ENCODE measurements at regions not wholly inside any gene's neighbourhood (a gene's known extent, or its start where the extent isn't known, plus 50 kb on each side); places are given as distances from the start of the nearest gene placed in this dataset.

DNA sequence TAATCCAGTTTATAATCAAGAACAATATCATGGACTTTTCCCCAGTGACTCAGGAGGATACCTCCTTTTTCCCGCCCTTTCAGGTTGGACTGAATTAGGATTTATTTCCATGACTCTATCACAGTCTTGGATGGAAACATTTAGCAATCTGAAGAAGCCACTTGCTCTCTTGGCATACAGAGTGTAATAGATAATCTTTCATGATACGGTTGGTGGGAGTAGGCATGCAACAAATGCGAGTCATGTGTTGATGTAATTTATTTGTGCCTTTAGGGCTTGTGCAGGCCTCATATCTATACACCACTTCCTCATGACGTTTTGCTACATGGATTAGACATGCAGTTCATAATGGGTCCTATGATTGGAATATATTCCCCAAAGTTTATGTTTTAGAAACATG lies 54.2 kb upstream of the MCTP2 start:
- Mint-ChIP-seq H3K27me3 (ENCODE audit: insufficient read depth) (no peaks in the 10 kb centered on the region), H3K36me3 (ENCODE audit: low read depth) (peaks cover 17% of the 10 kb centered on the region), H3K4me1 (ENCODE audit: low read depth) (peaks cover 53% of the 10 kb centered on the region), H3K9me3 (peaks cover 38% of the 10 kb centered on the region), H3K27ac (peak overlapping the region; percentile 76), H3K4me3 (no peak overlapping the region)
- intact Hi-C loops (cut with micrococcal nuclease) = loop anchor here (10.0 kb wide), 1 partner anchor 1108 kb away; no protein-coding TSS in a partner anchor
- no peak for DNase-seq (ENCODE audit: low spot score)

DNA sequence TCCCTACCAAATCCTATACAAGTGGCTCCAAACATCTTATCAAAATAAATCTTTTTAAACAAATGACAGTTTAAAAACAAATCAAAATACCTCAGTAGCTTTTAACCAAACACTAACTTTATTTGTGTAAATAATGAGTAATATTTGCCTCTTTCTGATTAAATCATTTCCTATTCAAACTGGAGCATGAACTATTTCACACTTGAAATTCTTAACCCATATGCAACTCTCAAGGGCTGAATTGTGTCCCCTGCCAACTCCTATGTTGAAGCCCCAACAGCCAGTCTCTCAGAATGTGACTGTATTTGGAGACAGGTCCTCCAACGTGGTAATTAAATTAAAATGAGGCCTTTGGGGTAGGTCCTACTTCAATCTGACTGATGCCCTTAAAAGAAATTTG lies 55.9 kb upstream of the MCTP2 start:
- Mint-ChIP-seq H3K27me3 (ENCODE audit: insufficient read depth) (no peaks in the 10 kb centered on the region), H3K36me3 (ENCODE audit: low read depth) (peaks cover 17% of the 10 kb centered on the region), H3K27ac (no peak overlapping the region), H3K4me3 (no peak overlapping the region), H3K9me3 (peaks cover 38% of the 10 kb centered on the region), H3K4me1 (ENCODE audit: low read depth) (peaks cover 58% of the 10 kb centered on the region)
- no peak for DNase-seq (ENCODE audit: low spot score)
- intact Hi-C loops (cut with micrococcal nuclease) = loop anchor here (10.0 kb wide), 1 partner anchor 1109 kb away; no protein-coding TSS in a partner anchor

DNA sequence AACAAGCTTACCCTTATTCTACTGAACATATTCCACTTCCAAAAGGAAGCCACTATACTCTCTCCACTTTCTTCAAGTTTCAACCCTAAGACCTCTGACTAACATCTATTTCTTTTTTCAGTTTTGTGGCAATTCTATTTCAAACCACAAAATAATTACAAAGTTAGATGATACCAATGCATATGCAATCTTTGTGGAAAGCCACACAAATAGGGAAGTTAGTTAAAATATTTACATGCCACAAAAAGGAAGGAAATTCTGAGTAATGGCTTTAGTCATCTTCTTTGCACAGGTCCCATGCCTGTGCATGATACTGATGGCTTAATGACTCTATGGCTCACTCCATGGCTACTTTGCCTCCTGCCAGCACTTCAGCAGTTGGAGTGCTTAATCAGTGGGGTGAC lies 57.0 kb upstream of the MCTP2 start:
- peak overlapping the region; percentile 38 for H3K4me3 Mint-ChIP-seq
- intact Hi-C loops (cut with micrococcal nuclease) = loop anchor here (1.0 to 10.0 kb wide), 7 partner anchors 32 to 1110 kb away; partner anchors contain the start of gene MCTP2
- H3K9me3 Mint-ChIP-seq = peaks cover 38% of the 10 kb centered on the region
- H3K36me3 Mint-ChIP-seq (ENCODE audit: low read depth) = peaks cover 17% of the 10 kb centered on the region
- no peaks in the 10 kb centered on the region for H3K27me3 Mint-ChIP-seq (ENCODE audit: insufficient read depth)
- peaks cover 58% of the 10 kb centered on the region for H3K4me1 Mint-ChIP-seq (ENCODE audit: low read depth)
- H3K27ac Mint-ChIP-seq = peak overlapping the region; percentile 85
- DNase-seq (ENCODE audit: low spot score) = no peak

DNA sequence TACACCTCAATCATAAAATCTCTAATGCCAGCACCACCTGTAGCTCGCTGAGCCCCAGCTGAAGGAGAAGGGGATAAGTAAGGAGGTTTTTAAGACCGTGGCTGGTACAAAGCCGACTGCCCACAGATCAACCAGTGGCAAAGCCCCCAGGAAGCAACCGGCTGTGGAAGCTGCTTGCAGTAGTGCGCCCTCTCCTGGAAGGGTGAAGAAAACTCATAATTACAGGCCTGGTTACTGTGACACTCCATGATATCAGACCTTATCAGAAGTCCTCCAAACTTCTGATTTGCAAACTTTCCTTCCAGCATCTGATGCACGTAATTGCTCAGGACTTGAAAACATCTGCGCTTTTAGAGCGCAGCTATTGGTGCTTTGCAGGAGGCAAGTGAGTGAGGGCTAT lies 63.1 kb upstream of the MCTP2 start:
- no peak for DNase-seq (ENCODE audit: low spot score)
- peaks cover 26% of the 10 kb centered on the region for H3K4me1 Mint-ChIP-seq (ENCODE audit: low read depth)
- intact Hi-C loops (cut with micrococcal nuclease) = no loop called here
- no peak overlapping the region for H3K27ac Mint-ChIP-seq
- H3K27me3 Mint-ChIP-seq (ENCODE audit: insufficient read depth) = no peaks in the 10 kb centered on the region
- H3K36me3 Mint-ChIP-seq (ENCODE audit: low read depth) = peaks cover 3% of the 10 kb centered on the region
- no peak overlapping the region for H3K4me3 Mint-ChIP-seq
- peaks cover 19% of the 10 kb centered on the region for H3K9me3 Mint-ChIP-seq

DNA sequence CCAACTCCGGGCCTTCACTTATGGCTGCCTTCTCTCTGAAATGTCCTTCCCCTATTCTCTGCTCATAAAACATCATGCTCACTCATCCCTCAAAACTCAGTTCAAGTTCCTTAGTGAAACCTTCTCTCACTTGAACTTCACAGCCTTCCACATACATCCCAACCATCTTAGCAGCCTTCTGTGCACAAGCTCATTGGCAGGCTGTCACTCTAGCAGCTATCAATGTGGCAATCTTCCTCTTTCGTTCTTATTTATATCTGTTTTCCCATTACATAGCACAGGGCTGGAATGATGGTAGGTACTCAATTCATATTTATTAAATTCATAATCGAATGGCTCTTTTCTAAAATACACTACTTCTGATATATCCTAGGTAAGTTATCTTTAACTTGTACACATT lies 66.4 kb upstream of the MCTP2 start:
- no peak overlapping the region for H3K4me3 Mint-ChIP-seq
- H3K36me3 Mint-ChIP-seq (ENCODE audit: low read depth) = peaks cover 1% of the 10 kb centered on the region
- peaks cover 10% of the 10 kb centered on the region for H3K4me1 Mint-ChIP-seq (ENCODE audit: low read depth)
- no peak overlapping the region for H3K27ac Mint-ChIP-seq
- peaks cover 8% of the 10 kb centered on the region for H3K9me3 Mint-ChIP-seq
- intact Hi-C loops (cut with micrococcal nuclease) = loop anchor here (1.0 to 2.0 kb wide), 5 partner anchors 7 to 505 kb away; no protein-coding TSS in a partner anchor
- peaks cover 2% of the 10 kb centered on the region for H3K27me3 Mint-ChIP-seq (ENCODE audit: insufficient read depth)
- no peak for DNase-seq (ENCODE audit: low spot score)

DNA sequence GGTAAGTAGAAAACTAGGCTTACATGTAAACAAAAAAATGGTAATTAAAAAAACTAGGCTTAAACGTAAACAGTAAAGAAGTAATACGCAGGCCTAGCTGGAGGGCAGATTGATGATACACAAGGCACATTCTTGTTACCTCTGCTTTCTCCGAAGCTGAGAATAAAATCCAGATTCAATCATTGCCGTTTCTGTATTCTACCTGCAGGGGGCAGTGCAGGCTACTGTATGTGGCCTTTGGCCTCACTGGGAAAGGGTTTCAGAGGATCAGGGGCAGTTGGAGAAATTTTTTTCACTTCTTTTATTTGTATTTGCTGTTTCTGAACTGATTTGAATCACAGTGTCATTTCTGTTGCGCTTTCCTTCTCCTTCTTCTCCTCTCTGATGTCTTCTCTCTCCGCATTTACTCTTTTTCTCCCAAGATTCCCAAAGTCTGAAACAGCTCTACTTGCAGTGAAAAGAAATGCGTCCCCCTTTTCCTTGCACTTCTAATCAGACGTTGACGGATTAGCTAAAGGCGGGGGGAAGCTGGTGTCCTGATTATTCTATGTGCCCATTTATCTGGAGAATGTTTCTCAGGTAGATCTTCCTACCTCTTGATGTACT lies 67.1 kb upstream of the MCTP2 start:
- Mint-ChIP-seq H3K27me3 (ENCODE audit: insufficient read depth) (peaks cover 2% of the 10 kb centered on the region), H3K36me3 (ENCODE audit: low read depth) (peaks cover 1% of the 10 kb centered on the region), H3K27ac (no peak overlapping the region), H3K4me1 (ENCODE audit: low read depth) (peaks cover 10% of the 10 kb centered on the region), H3K9me3 (peaks cover 8% of the 10 kb centered on the region), H3K4me3 (no peak overlapping the region)
- peak; percentile 44 for DNase-seq (ENCODE audit: low spot score)
- intact Hi-C loops (cut with micrococcal nuclease) = loop anchor here (1.0 to 2.0 kb wide), 5 partner anchors 8 to 506 kb away; no protein-coding TSS in a partner anchor

DNA sequence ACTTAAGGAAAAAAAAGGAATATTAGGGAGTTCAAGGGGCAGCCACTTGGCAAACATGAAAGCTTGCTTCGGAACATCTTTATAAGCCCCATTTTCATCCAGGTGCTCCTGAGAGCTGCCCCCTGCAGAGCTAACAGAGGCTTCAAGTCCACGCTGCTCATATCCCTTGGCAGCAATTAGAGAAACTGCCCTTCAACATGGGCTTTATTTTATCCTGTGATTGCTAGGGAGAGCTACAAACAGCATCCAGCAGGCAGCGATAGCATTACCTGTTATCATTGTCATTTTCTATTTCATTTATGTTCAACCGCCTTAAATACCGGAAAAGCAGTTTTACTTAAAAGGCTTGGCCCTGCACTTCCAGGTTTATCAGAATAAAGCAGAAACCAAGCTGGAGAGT lies 68.4 kb upstream of the MCTP2 start:
- H3K9me3 Mint-ChIP-seq = peaks cover 8% of the 10 kb centered on the region
- DNase-seq (ENCODE audit: low spot score) = no peak
- H3K36me3 Mint-ChIP-seq (ENCODE audit: low read depth) = peaks cover 1% of the 10 kb centered on the region
- H3K4me3 Mint-ChIP-seq = no peak overlapping the region
- H3K27ac Mint-ChIP-seq = no peak overlapping the region
- peaks cover 5% of the 10 kb centered on the region for H3K27me3 Mint-ChIP-seq (ENCODE audit: insufficient read depth)
- intact Hi-C loops (cut with micrococcal nuclease) = no loop called here
- peaks cover 10% of the 10 kb centered on the region for H3K4me1 Mint-ChIP-seq (ENCODE audit: low read depth)

DNA sequence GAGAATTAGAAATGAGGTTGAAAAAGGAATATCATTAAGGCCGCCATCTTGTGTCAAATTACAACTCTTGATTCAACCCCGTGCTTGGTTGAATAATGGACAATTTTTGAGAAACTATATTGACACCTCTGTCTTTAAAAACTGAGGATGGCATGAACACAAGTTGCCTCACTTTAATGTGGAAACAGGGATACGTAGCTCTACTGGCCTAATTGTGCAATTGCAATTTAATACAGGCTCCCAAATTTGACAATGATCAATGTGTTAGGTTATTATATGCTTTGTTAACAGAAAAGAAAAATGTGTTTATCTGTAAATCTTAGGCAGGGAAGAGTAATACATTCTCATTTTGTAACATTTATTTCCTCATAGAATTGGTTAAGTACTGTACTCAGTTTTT lies 77.1 kb upstream of the MCTP2 start:
- peaks cover 42% of the 10 kb centered on the region for H3K27me3 Mint-ChIP-seq (ENCODE audit: insufficient read depth)
- intact Hi-C loops (cut with micrococcal nuclease) = no loop called here
- no peaks in the 10 kb centered on the region for H3K4me1 Mint-ChIP-seq (ENCODE audit: low read depth)
- H3K9me3 Mint-ChIP-seq = no peaks in the 10 kb centered on the region
- DNase-seq (ENCODE audit: low spot score) = no peak
- H3K27ac Mint-ChIP-seq = no peak overlapping the region
- H3K4me3 Mint-ChIP-seq = no peak overlapping the region
- H3K36me3 Mint-ChIP-seq (ENCODE audit: low read depth) = peaks cover 2% of the 10 kb centered on the region

DNA sequence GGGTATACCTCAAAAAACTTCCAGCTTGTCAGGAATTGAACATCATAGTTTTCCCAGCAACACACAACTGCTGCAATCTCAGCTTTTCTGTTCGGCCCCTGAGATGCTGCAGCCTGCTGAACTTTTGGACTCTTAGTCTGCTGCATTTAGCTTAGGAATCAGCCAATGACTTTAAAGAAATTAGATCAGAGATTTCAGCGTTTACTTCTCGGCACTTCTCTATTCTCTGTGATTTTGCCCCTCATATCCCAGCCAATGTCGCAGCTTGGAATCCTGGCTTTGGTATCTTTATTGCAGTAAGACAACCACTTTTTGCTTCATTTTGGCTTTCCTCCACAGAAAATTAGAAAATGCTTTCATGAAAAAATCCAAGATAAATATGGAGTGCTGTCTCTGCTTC lies 86.3 kb upstream of the MCTP2 start:
- intact Hi-C loops (cut with micrococcal nuclease) = no loop called here
- H3K27ac Mint-ChIP-seq = no peak overlapping the region
- DNase-seq (ENCODE audit: low spot score) = no peak
- H3K27me3 Mint-ChIP-seq (ENCODE audit: insufficient read depth) = peaks cover 32% of the 10 kb centered on the region
- no peaks in the 10 kb centered on the region for H3K36me3 Mint-ChIP-seq (ENCODE audit: low read depth)
- no peak overlapping the region for H3K4me3 Mint-ChIP-seq
- H3K9me3 Mint-ChIP-seq = no peaks in the 10 kb centered on the region
- no peaks in the 10 kb centered on the region for H3K4me1 Mint-ChIP-seq (ENCODE audit: low read depth)

DNA sequence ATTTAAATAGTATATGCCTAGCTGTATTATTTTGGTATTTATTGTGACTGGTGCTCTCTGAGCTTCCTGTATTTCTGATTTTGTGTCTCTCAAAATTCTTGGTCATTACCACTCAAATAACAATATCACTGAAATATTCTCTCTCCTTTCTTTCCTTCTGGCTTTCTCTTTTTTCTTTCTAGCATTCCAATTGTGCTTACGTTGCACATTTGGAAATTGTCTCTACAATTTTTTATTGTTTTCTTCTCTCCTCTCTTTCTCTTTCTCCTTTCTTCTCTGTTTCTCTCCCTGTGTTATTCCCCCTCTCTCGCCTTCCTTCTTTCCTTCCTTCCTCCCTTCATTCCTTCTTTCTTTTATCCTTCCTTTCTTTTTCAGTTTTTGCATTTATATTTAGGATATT lies 89.6 kb upstream of the MCTP2 start:
- Mint-ChIP-seq H3K4me1 (ENCODE audit: low read depth) (no peaks in the 10 kb centered on the region), H3K4me3 (no peak overlapping the region), H3K9me3 (no peaks in the 10 kb centered on the region), H3K36me3 (ENCODE audit: low read depth) (no peaks in the 10 kb centered on the region), H3K27me3 (ENCODE audit: insufficient read depth) (peaks cover 36% of the 10 kb centered on the region), H3K27ac (no peak overlapping the region)
- no peak for DNase-seq (ENCODE audit: low spot score)
- intact Hi-C loops (cut with micrococcal nuclease) = no loop called here

DNA sequence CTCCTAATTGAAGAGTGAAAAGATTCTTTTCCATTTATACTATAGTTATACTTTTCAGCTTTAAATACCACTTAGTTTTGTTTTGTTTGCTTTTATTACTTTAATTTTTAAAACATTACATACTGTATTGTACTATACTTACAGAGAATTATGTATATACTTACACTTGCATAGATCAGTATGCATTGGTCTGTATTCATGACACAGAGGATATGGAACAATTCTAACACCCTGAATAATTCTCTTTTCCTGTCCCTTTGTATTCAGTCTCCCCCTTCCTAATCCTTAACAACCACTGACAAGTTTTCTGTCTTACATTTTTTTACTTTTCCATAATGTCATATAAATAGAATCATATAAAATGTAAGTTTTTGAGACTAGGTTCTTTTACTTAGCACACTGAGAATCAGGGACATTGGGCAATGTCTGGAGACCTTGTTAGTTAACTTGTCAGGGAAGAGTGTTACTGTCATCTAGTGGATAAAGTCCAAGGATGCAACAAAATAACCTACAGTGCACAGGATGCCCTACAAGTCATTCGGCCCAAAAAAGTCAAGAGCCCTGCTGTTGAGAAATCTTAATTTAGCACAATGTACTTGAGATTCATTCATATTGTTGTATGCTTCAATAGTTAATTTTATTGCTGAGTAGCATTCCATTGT lies 95.7 kb upstream of the MCTP2 start:
- no peak overlapping the region for H3K27ac Mint-ChIP-seq
- no peaks in the 10 kb centered on the region for H3K9me3 Mint-ChIP-seq
- no peaks in the 10 kb centered on the region for H3K4me1 Mint-ChIP-seq (ENCODE audit: low read depth)
- intact Hi-C loops (cut with micrococcal nuclease) = no loop called here
- DNase-seq (ENCODE audit: low spot score) = no peak
- no peak overlapping the region for H3K4me3 Mint-ChIP-seq
- peaks cover 43% of the 10 kb centered on the region for H3K27me3 Mint-ChIP-seq (ENCODE audit: insufficient read depth)
- no peaks in the 10 kb centered on the region for H3K36me3 Mint-ChIP-seq (ENCODE audit: low read depth)

DNA sequence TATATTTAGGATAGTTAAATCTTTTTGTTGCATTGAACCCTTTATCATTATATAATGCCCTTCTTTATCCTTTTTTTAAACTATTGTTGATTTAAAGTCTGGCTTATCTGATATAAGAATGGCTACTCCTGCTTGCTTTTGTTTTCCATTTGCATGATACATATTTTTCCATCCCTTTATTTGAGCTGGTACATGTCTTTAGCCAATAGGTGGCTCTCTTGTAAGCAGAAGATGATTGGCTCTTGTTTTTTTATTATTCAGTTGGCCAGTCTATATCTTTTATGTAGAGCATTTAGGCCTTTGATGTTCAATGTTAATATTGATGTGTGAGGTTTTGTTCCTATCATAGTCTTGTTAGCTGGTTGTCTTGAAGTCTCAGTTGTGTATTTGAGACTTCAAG lies 99.5 kb upstream of the MCTP2 start:
- intact Hi-C loops (cut with micrococcal nuclease) = no loop called here

DNA sequence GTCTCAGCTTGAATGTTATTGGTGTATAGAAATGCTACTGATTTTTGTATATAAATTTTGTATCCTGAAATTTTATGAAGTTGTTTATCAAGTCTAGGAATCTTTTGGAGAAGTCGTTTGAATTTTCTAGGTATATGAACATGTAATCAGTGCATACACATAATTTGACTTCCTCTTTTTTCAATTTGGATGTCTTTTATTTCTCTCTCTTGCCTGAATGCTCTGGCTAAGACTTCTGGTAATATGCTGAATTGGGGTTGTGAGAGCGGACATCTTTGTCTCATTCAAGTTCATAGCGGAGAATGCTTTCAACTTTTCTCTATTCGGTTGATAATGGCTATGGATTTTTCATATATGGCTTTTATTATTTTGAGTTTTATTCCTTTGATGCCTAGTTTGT lies 100.9 kb upstream of the MCTP2 start:
- DNase-seq (ENCODE audit: low spot score) = no peak
- Mint-ChIP-seq H3K36me3 (ENCODE audit: low read depth) (no peaks in the 10 kb centered on the region), H3K27me3 (ENCODE audit: insufficient read depth) (peaks cover 40% of the 10 kb centered on the region), H3K9me3 (no peaks in the 10 kb centered on the region), H3K27ac (no peak overlapping the region), H3K4me1 (ENCODE audit: low read depth) (no peaks in the 10 kb centered on the region), H3K4me3 (no peak overlapping the region)
- intact Hi-C loops (cut with micrococcal nuclease) = no loop called here

More for the DNA sequence above, 99.5 kb upstream of the MCTP2 start:
- H3K36me3 Mint-ChIP-seq (ENCODE audit: low read depth) = no peaks in the 10 kb centered on the region
- no peak for DNase-seq (ENCODE audit: low spot score)
- H3K4me1 Mint-ChIP-seq (ENCODE audit: low read depth) = no peaks in the 10 kb centered on the region
- peaks cover 47% of the 10 kb centered on the region for H3K27me3 Mint-ChIP-seq (ENCODE audit: insufficient read depth)
- H3K27ac Mint-ChIP-seq = no peak overlapping the region
- H3K4me3 Mint-ChIP-seq = no peak overlapping the region
- no peaks in the 10 kb centered on the region for H3K9me3 Mint-ChIP-seq

Measured in activated T-helper 1 cell treated with anti-CD3 and anti-CD28 coated beads, Interleukin-12 subunit alpha, Interleukin-12 subunit beta, Interleukin-2, Interleukin-4 antibody, amounts not matched to agents 30 ng/mL and 10 ng/mL and 1 ng/mL, durations not matched to agents 14 hours and 24 hours and 36 hours (primary cell).